Activated naive CD8-positive, alpha-beta T cell treated with anti-CD3 and anti-CD28 coated beads for 36 hours (primary cell): ENCODE measurements at regions not wholly inside any gene's neighbourhood (a gene's known extent, or its start where the extent isn't known, plus 50 kb on each side); places are given as distances from the start of the nearest gene placed in this dataset.
"Not testable (repeated sequence)": the region's sequence is repeated elsewhere in the genome, so short reads cannot be mapped to it uniquely, and the experiment has no call there.

Experiments
- DNase-seq: peaks from one replicate; pipeline ENCODE4 v3.0.0; 2021
- H3K27ac Mint-ChIP-seq: one replicate; pipeline ENCODE4 v1.8.0; 2022; ENCODE audit warnings: mild to moderate bottlenecking, moderate library complexity, mixed read lengths
- H3K27me3 Mint-ChIP-seq: one replicate; pipeline ENCODE4 v1.8.0; 2022; ENCODE audit warnings: mild to moderate bottlenecking, mixed read lengths
- H3K36me3 Mint-ChIP-seq: one replicate; pipeline ENCODE4 v1.8.0; 2021; ENCODE audit warnings: mild to moderate bottlenecking, mixed read lengths
- H3K4me1 Mint-ChIP-seq: one replicate; pipeline ENCODE4 v1.8.0; 2021; ENCODE audit warnings: mixed read lengths
- H3K4me3 Mint-ChIP-seq: one replicate; pipeline ENCODE4 v1.8.0; 2022; ENCODE audit warnings: mild to moderate bottlenecking, moderate library complexity, mixed read lengths
- H3K9me3 Mint-ChIP-seq: one replicate; pipeline ENCODE4 v1.8.0; 2022; ENCODE audit warnings: mixed read lengths

GRCh38 chr1:31507221-31507620, 69.1 kb upstream of the TINAGL1 start:
- no peaks in the 10 kb centered on the region for H3K36me3 Mint-ChIP-seq
- no peak overlapping the region for H3K27ac Mint-ChIP-seq
- H3K4me1 Mint-ChIP-seq: peaks cover 18% of the 10 kb centered on the region
- no peak overlapping the region for H3K4me3 Mint-ChIP-seq
- no peaks in the 10 kb centered on the region for H3K27me3 Mint-ChIP-seq
- no peak for DNase-seq
- H3K9me3 Mint-ChIP-seq: no peaks in the 10 kb centered on the region

DNA sequence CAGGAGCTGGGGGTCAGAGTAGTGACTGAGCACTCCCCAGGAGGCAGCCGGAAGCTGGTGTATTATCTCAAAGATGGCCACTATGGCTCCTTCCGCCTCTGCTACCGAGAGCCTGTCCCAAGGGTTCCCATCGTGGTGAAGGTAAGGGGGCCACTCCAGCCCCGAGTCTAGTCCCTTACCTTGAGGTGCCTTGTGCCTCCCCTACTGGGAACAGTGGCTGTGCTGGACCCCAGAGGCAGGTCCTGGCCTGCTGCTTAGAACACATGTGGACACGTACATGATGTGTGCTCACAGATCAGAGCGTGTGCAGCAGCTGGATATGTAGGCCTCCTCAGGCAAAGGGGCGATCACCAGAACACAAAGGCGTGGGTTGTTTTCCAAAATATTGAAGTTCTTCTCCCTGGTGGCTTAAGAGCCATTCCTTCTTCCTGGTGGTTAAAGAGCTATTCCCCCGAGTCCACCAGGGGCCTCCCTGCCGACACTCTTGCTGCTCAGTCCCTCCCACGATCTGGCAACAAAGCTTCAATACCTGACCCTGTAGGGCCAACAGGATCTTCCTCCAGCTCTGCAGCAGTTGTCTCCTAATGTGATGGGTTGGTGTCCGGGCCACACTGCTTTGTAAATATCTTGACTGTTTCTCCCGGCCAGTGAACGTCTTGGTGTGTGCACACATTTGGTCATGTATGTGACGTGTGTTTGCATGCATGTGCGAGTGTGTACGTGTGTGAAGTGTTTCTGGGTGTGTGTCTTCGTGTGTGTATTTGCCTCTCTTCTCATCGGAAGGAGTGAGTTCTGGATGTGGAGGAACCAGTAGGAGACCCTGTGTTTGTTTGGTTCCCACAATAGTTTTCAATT, 68.4 kb upstream of the TINAGL1 start:
- peaks cover 18% of the 10 kb centered on the region for H3K4me1 Mint-ChIP-seq
- no peaks in the 10 kb centered on the region for H3K36me3 Mint-ChIP-seq
- no peaks in the 10 kb centered on the region for H3K9me3 Mint-ChIP-seq
- no peak overlapping the region for H3K27ac Mint-ChIP-seq
- H3K27me3 Mint-ChIP-seq: no peaks in the 10 kb centered on the region
- no peak overlapping the region for H3K4me3 Mint-ChIP-seq
- no peak for DNase-seq

DNA sequence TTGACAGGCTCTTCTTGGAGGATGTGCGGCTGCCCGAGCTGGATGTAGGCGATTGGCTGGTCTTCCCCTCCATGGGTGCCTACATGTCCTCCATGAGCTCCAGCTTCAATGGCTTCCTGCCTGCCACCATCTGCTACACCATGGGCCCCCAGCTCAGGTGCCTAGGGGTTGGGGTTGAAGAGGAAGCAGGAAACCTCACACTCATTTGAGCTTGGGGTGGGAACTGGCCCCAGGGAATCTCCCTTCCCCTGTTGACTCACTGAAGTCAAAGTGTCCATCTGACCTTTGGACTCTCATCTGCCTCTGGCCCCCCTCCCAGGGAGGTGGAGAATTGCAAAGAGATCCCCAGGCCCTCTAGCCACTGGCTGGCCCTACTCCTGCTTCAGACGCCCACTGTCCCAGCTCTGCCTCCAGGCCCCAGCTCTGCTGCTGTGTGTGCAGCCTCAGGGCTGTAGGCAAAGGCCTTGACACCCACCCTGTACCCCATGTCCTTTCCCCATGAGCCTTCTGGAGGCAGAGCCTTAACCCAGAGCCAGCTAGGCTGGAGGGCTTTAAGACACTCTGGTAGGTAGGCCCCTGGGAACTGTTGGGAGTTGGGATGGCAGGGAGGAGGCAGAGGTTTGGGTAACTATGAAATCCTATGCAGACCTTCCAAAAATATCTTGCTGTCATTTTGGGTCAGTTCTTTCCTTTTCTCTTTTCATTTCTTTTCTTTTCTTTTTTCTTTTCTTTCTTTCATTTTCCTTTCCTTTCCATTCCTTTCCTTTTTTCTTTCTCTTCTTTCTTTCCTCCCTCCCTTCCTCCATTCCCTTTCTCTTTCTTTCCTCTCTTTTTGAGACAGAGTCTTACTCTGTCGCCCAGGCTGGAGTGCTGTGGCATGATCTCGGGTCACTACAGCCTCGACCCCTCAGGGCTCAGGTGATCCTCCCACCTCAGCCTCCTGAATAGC, 66.9 kb upstream of the TINAGL1 start:
- no peaks in the 10 kb centered on the region for H3K27me3 Mint-ChIP-seq
- H3K9me3 Mint-ChIP-seq: peaks cover 2% of the 10 kb centered on the region
- no peak overlapping the region for H3K4me3 Mint-ChIP-seq
- H3K4me1 Mint-ChIP-seq: peaks cover 18% of the 10 kb centered on the region
- H3K36me3 Mint-ChIP-seq: no peaks in the 10 kb centered on the region
- DNase-seq: no peak
- no peak overlapping the region for H3K27ac Mint-ChIP-seq

- H3K9me3 Mint-ChIP-seq: peaks cover 2% of the 10 kb centered on the region
- DNase-seq: no peak
- H3K4me3 Mint-ChIP-seq: no peak overlapping the region
- H3K27me3 Mint-ChIP-seq: no peaks in the 10 kb centered on the region
- no peaks in the 10 kb centered on the region for H3K36me3 Mint-ChIP-seq
- H3K27ac Mint-ChIP-seq: no peak overlapping the region
- H3K4me1 Mint-ChIP-seq: peaks cover 17% of the 10 kb centered on the region
Measured at GRCh38 chr1:31510304-31510703, 66.0 kb upstream of the TINAGL1 start.

DNA sequence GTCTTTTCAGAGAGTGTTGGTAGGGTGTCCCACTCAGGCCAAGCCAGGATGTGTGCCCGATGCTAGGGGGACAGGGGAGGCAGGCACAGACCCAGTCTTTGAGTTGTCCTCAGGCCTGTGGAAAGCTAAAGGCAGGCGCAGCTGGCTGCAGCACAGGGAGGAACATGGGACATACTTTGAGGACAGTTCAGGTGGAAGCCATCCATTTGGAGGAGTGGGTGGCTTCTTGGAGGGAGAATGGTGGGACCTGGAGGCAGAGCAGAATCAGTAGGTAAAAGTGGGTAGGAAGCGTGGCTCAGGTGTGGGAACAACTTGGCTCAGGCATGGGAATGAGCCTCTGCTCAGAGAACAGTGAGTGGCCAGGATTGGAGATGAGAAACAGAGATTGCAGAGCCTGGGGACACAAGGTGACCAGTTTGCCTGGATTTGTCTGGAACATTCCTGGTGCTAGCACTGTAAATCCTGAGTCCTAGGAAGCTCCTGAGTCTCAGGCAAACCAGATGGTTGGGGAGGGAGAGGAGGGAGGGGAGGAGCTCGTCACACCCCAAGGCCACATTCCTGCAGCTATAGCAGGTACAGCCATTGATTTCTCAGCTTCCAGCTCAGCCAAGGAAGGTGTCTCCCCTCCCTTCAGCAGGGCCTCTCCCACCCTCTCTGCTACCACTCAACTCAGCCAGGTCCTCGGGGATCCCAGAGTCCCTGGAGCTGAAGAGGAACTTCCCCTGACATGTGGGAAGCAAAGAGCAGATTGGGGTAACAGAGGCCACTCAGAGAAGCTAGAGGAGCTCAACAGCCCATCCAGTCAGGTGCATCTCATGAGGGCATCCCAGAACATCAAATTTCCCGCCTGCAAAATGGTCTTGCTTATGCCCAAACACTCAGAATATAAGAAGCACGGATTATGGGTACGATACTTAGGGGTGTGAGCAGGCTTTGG, 65.2 kb upstream of the TINAGL1 start:
- Mint-ChIP-seq H3K27ac (no peak overlapping the region), H3K27me3 (no peaks in the 10 kb centered on the region), H3K9me3 (peaks cover 2% of the 10 kb centered on the region), H3K36me3 (no peaks in the 10 kb centered on the region), H3K4me1 (peaks cover 9% of the 10 kb centered on the region), H3K4me3 (no peak overlapping the region)
- no peak for DNase-seq

- H3K27me3 Mint-ChIP-seq: no peaks in the 10 kb centered on the region
- H3K4me3 Mint-ChIP-seq: no peak overlapping the region
- peaks cover 2% of the 10 kb centered on the region for H3K9me3 Mint-ChIP-seq
- DNase-seq: no peak
- no peaks in the 10 kb centered on the region for H3K36me3 Mint-ChIP-seq
- H3K27ac Mint-ChIP-seq: no peak overlapping the region
- peaks cover 5% of the 10 kb centered on the region for H3K4me1 Mint-ChIP-seq
Measured at GRCh38 chr1:31511848-31512615, 64.3 kb upstream of the TINAGL1 start.

GRCh38 chr1:31514117-31514516, 62.2 kb upstream of the TINAGL1 start:
- Mint-ChIP-seq H3K4me3 (no peak overlapping the region), H3K9me3 (peaks cover 2% of the 10 kb centered on the region), H3K27me3 (no peaks in the 10 kb centered on the region), H3K4me1 (peaks cover 3% of the 10 kb centered on the region), H3K36me3 (no peaks in the 10 kb centered on the region), H3K27ac (no peak overlapping the region)
- DNase-seq: no peak

DNA sequence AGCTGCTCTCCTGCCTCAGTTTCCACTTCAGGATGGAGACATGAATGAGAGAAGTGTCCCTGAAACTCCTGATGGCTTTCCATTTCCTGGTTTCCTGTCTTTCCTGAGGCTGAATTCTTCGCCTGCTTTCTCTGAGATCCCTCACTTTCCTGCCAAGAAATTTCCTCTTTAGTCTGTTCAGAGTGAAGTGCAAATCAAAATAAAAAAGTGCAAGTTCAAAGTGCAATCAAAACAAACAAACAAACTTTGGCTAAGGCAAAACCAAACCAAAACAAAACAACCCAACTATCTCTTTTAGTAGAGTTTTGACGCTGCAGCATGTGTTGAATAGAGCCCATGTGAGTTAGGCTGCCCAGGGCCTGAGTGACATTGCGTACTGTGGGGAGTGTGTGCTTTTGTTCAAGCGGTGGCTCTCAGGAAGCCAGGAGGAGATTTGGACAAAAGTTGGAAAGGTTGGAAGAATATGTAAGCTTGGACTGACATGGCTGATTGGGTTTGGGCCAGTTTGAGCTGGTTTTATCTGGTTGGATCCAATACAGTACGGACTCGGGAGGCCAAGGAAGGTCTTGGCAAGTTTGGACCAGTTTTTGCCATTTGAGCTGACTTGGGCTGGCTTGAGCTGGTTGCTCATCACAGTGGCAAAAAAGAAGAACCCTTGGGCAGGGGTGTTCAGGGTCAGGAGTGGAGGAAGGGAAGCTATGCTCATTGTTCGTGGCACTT, 61.1 kb upstream of the TINAGL1 start:
- H3K27ac Mint-ChIP-seq: no peak overlapping the region

DNA sequence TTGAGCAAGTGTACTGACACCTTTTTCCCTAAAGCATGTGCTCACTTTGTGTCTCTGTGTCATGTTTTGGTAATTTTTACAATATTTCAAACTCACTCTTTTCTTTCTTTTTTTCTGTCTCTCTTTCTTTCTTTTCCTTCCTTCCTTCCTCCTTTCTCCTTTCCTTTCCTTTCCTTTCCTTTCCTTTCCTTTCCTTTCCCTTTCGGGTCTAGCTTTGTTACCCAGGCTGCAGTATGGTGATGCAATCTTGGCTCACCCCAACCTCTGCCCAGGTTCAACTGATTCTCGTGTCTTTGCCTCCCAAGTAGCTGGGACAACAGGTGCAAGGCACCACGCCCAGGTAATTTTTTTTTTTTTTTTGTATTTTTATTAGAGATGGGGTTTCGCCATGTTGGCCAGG, 60.4 kb upstream of the TINAGL1 start:
- Mint-ChIP-seq H3K27ac (no peak overlapping the region), H3K36me3 (no peaks in the 10 kb centered on the region), H3K9me3 (peaks cover 2% of the 10 kb centered on the region)

More for the DNA sequence above, 61.1 kb upstream of the TINAGL1 start:
- peaks cover 2% of the 10 kb centered on the region for H3K9me3 Mint-ChIP-seq
- H3K4me3 Mint-ChIP-seq: no peak overlapping the region
- H3K27me3 Mint-ChIP-seq: no peaks in the 10 kb centered on the region
- H3K36me3 Mint-ChIP-seq: no peaks in the 10 kb centered on the region
- no peaks in the 10 kb centered on the region for H3K4me1 Mint-ChIP-seq
- no peak for DNase-seq

GRCh38 chr1:31517301-31517700, 59.0 kb upstream of the TINAGL1 start:
- no peak overlapping the region for H3K4me3 Mint-ChIP-seq
- no peak for DNase-seq
- no peaks in the 10 kb centered on the region for H3K36me3 Mint-ChIP-seq
- H3K27ac Mint-ChIP-seq: no peak overlapping the region
- H3K27me3 Mint-ChIP-seq: no peaks in the 10 kb centered on the region
- peaks cover 2% of the 10 kb centered on the region for H3K9me3 Mint-ChIP-seq
- H3K4me1 Mint-ChIP-seq: no peaks in the 10 kb centered on the region

More for the DNA sequence above, 60.4 kb upstream of the TINAGL1 start:
- H3K4me1 Mint-ChIP-seq: no peaks in the 10 kb centered on the region
- no peak for DNase-seq
- H3K27me3 Mint-ChIP-seq: no peaks in the 10 kb centered on the region
- no peak overlapping the region for H3K4me3 Mint-ChIP-seq

- H3K4me1 Mint-ChIP-seq, H3K36me3 Mint-ChIP-seq, DNase-seq, H3K27ac Mint-ChIP-seq, H3K9me3 Mint-ChIP-seq, H3K27me3 Mint-ChIP-seq, H3K4me3 Mint-ChIP-seq: not testable (repeated sequence)
Measured at GRCh38 chr1:31517986-31518385, 58.3 kb upstream of the TINAGL1 start.

DNA sequence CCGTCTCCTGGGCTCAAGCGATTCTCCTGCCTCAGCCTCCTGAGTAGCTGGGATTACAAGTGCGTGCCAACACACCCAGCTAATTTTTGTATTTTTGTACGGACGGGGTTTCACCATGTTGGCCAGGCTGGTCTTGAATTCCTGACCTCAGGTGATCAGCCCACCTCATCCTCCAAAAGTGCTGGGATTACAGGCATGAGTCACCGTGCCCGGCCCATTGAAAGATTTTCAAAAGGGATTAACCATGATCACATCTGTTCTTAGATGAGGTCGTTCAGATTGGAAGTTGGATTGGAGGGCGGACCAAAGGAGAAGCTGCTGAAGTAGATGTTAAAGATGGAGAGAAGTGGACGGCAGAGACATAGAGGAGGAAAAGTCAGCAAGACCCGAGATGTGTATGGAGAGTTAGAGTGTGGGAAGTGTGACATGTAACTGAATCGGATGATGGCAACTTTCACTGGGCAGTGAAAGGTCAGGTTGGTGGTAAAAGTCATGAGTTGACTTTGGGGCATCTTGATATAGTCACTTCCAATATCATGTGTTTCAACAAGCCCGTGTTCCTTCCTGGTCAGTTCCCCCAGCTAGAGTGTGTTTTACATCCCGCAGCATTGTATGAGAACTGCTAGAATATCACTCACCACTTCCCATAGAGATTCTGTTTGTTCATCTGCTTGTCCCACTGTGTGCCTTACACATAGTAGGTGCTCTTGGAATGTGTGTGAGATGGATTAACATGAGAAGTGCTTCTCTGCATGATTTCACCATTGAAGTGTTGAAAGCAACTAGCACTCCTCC, 54.4 kb upstream of the TINAGL1 start:
- Mint-ChIP-seq H3K36me3 (no peaks in the 10 kb centered on the region), H3K4me1 (no peaks in the 10 kb centered on the region), H3K27me3 (no peaks in the 10 kb centered on the region), H3K9me3 (no peaks in the 10 kb centered on the region), H3K4me3 (no peak overlapping the region), H3K27ac (no peak overlapping the region)
- DNase-seq: no peak

- H3K27ac Mint-ChIP-seq: no peak overlapping the region
- H3K9me3 Mint-ChIP-seq: no peaks in the 10 kb centered on the region
- no peaks in the 10 kb centered on the region for H3K36me3 Mint-ChIP-seq
- no peaks in the 10 kb centered on the region for H3K27me3 Mint-ChIP-seq
- no peaks in the 10 kb centered on the region for H3K4me1 Mint-ChIP-seq
- DNase-seq: no peak
- H3K4me3 Mint-ChIP-seq: no peak overlapping the region
Measured at GRCh38 chr1:31522556-31522845, 53.8 kb upstream of the TINAGL1 start.
